ENCODE measurements at regions not wholly inside any gene's neighbourhood (a gene's known extent, or its start where the extent isn't known, plus 50 kb on each side); places are given as distances from the start of the nearest gene placed in this dataset.

GRCh38 chr7:12074889-12075288 lies 136.2 kb upstream of the TMEM106B start:
- no peak for DNase-seq (ENCODE audit: low spot score)

GRCh38 chr7:12080006-12080405 lies 131.1 kb upstream of the TMEM106B start:
- no peak for DNase-seq (ENCODE audit: low spot score)

GRCh38 chr7:12085516-12085915 lies 125.6 kb upstream of the TMEM106B start:
- no peak for DNase-seq (ENCODE audit: low spot score)

GRCh38 chr7:12089951-12090756 lies 120.9 kb upstream of the TMEM106B start:
- no peak for DNase-seq (ENCODE audit: low spot score)

GRCh38 chr7:12090757-12091221 lies 120.3 kb upstream of the TMEM106B start:
- no peak for DNase-seq (ENCODE audit: low spot score)

- no peak for DNase-seq (ENCODE audit: low spot score)
Measured at GRCh38 chr7:12091231-12091630, 119.9 kb upstream of the TMEM106B start.

- no peak for DNase-seq (ENCODE audit: low spot score)
Measured at GRCh38 chr7:12092499-12093130, 118.5 kb upstream of the TMEM106B start.

DNA sequence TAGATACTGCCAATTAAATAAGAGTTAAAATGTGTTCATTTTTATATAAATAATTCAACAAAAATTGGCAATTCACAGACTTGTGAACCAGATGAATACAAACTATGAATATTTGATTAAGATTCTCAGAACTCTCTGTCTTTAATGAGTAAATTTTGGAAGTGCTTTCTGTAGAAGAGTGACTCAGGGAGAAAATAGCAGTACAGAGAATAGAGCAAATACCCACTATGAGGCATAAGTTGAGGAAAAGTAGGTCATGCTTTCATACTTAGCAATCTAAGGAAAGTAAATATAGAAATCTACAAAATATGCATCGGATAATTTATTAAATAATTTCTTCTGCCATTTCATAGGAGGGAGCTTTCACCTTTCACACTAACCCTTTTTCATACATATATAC lies 117.7 kb upstream of the TMEM106B start:
- DNase-seq (ENCODE audit: low spot score) = no peak

GRCh38 chr7:12094365-12094921 lies 116.7 kb upstream of the TMEM106B start:
- no peak for DNase-seq (ENCODE audit: low spot score)

DNA sequence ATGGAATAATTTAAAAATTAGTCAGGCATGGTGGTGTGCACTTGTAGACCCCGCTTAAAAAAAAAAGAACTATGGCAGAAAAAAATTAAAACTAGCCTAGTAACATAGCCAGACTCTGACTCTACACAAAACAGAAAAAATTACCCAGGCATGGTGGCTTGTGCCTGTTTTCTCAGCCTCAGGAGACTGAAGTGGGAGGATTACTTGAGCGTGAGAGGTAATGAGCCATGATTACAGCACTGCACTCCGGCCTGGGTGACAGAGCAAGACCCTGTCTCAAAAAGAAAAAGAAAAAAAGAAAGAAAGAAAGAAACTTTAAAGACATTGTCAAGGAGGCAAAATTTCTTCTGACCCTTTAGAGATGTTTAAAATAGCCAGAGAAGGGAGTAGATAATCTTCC lies 109.0 kb upstream of the TMEM106B start:
- DNase-seq (ENCODE audit: low spot score) = no peak

DNA sequence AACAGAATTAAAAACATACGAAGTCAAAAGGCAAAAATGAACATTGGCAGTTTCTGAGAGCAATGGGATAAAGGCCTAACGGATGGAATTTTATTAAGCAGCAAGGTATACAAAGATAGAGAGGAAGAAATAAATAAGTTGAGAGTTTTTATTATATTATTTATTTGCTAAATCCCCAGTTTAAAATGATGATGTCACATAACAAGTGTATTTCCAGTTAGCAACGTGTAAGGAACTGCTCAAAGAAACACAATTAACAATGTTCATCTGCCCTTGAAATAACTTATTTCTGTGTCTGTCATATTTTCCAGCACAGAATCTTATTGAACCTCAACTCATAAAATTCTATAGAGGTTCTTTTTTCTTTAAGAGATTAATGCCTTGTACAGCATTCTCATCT lies 108.6 kb upstream of the TMEM106B start:
- DNase-seq (ENCODE audit: low spot score) = no peak

DNA sequence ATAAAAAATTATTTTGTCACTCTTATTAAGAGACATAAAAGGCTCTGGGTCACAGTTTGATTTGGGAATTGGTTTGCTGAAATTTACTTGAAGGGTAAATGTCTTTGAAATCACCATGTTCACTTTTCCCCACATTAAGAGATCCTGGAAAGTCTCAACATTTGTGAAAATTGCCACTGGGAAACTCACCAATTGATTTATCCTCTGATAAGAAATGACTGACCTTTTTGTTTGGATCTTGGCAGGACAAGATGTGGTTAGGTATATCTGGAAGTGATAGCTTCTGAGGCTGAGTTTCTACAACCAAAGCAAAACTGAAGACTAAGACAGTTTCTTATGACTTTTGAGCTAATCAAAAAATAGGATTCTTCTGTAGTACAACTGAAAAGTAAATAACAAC lies 107.1 kb upstream of the TMEM106B start:
- DNase-seq (ENCODE audit: low spot score) = no peak

GRCh38 chr7:12107381-12107780 lies 103.7 kb upstream of the TMEM106B start:
- no peak for DNase-seq (ENCODE audit: low spot score)

DNA sequence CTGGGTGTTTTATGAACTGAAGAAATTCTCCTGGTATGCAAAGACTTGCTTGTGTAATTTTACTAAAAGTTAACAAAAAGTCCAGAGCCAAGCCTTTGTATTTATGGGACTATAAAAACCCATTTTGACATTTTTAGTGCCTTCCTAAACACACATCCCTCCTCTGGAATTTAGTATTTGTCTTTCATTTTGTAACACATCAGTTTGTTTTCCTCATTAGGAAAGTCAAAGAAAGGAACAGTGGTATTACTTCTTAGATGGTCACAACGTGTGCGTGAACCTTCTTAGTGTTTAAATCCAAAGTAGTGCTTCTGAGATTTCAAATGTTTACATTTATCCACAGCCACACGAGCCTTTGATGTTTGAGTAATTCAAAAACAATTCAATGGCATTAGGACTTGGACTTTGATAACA lies 103.2 kb upstream of the TMEM106B start:
- DNase-seq (ENCODE audit: low spot score) = no peak

GRCh38 chr7:12110425-12110824 lies 100.7 kb upstream of the TMEM106B start:
- DNase-seq (ENCODE audit: low spot score) = no peak

DNA sequence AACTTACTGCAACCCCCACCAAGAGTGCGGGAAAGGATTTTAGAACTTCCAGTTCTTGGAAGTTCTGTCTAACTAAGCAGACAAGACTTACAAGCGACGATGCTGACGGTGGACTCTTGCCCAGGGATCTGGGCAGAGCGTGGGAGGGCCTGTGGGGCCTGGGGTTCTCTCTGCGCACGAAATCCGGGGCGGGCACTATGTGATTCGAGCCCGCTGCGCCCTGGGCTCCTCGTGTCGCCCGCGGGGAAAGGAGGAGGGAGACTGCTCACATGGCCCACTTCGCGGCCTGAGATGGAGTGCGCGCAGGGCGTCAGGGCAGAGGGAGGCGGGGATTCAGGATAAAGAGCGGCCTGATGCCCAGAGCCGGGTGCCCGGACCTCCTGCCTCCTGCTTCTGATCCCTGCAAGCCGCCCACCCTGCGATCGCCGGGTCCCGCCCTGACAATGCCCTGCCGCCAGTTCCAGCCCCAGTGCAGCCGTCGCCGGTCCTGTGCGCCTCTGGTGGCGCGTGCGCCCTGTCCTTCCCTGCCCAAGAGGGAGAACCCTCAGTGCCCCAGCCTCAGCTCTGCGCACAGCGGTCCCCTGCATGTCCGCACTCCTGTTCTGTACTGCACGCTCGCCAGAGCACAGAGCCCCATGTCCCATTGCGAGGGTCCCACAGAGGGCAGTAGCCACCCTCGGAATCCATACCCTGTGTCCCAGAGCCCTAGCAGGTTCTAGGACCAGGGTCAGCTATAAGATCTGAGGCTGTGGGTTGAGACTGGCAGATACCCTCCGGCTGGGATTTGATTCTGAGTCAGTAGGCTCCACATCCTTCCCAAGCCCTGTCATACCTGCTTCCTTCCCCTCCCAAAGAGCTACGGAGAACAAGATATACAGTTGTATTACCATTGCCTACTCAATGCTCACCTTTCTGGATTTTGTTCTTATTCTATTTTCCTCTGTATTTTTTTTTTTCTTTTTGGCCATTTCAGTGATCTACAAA lies 99.4 kb upstream of the TMEM106B start:
- no peak for DNase-seq (ENCODE audit: low spot score)

- DNase-seq (ENCODE audit: low spot score) = no peak
Measured at GRCh38 chr7:12117170-12117569, 93.9 kb upstream of the TMEM106B start.

DNA sequence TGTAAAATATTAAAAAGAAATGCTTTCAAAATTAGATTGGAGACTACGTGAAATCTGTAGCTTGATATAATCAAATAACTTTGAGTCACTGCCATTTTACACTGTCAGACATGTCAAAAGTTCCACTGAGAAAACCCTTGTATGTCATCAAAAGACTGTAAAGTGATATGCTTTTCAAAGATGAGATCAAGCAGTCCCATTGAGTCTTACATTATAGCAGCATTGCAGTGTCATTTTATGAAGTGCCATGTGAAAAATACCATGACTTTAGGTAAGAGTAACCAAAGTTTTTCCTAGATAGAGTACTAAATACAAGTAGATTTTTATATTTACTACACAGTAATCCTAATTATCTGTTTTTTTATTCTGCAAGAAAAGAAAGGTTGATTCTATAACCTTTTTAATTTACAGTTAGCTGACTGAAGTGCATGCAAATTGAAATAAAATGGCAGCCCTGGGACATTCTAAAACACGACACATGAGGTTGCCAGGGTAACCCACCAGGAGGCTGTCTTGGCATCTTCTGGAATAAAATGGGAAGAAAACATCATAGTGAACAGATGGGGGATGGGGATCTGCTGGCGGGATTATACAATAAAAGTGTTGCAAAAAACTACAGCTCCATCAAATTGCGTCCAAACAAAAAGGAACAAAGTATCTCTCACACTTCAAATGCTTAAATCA lies 91.3 kb upstream of the TMEM106B start:
- DNase-seq (ENCODE audit: low spot score) = no peak

GRCh38 chr7:12120632-12121031 lies 90.5 kb upstream of the TMEM106B start:
- DNase-seq (ENCODE audit: low spot score) = no peak

DNA sequence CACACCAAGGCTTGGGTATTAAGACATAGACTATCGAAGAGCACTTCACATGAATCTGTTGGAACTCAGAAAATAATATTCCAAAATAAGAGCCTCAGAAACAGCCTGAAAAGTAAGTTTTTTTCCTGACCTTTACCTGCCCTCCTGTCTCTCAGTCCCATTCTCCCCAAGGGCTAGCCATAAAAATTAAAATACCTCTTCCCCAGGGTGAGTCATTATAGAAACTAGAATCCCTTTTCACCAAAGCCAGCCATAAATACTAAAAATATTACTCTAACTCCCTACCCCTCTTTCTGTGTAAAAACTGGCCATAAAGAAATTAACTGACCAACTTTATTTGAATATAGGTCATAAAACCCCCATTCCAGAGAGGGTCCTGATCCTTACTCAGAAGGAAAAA lies 87.9 kb upstream of the TMEM106B start:
- DNase-seq (ENCODE audit: low spot score) = no peak

- no peak for DNase-seq (ENCODE audit: low spot score)
Measured at GRCh38 chr7:12124028-12124427, 87.1 kb upstream of the TMEM106B start.

DNA sequence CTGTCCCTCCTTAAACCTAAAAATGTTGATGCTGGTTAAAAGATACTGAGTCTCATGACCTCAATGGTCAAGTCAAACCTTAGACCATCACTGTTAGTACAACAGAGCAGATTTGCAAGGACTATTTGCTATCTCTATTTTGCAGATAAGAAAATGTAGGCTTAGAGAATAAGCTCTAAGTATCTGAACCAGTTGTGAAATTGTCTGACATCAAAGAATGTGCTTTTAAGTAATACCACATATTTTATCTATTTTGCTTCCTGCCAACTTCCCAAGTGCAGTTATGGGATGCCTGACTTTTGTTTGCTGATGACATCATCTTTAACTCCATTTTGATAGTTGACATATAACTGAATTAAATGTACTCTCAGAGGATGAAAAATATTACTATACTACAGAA lies 83.6 kb upstream of the TMEM106B start:
- no peak for DNase-seq (ENCODE audit: low spot score)

Data from hematopoietic multipotent progenitor cell treated with erythropoietin and hydrocortisone succinate and interleukin-3 and kit ligand, for 15 days (in vitro differentiated cells).